Gastroesophageal sphincter (tissue), 4 donors: ENCODE measurements at regions not wholly inside any gene's neighbourhood (a gene's known extent, or its start where the extent isn't known, plus 50 kb on each side); places are given as distances from the start of the nearest gene placed in this dataset.

Source experiments
- ATAC-seq: fragments of 150-250 bp; one replicate; pipeline ENCODE4 v1.9.1; 2016; ENCODE audit warnings: mild to moderate bottlenecking, moderate library complexity
- H3K27ac ChIP-seq, 4 donors: fragments of 200-600 bp; sonication (generic) in 3 of 4; 1 replicate in 3 of 4; 2 replicates in 1 of 4; pipeline ENCODE4 v1.5.1; 2016 to 2019
- H3K27me3 ChIP-seq: fragments of 200-600 bp; sonication (generic); one replicate; pipeline ENCODE4 v1.5.1; 2019
- H3K36me3 ChIP-seq, 2 donors: fragments of 200-600 bp; sonication (generic); one replicate each; pipeline ENCODE4 v1.5.1; 2019; ENCODE audit warnings: control low read depth in 1 of 2
- H3K4me1 ChIP-seq, 3 donors: fragments of 200-600 bp; sonication (generic); 1 replicate in 2 of 3; 2 replicates in 1 of 3; pipeline ENCODE4 v1.5.1; 2016 to 2019; ENCODE audit warnings: control low read depth in 2 of 3
- H3K4me3 ChIP-seq, 2 donors: fragments of 200-600 bp; sonication (generic); one replicate each; pipeline ENCODE4 v1.5.1; 2019; ENCODE audit warnings: mild to moderate bottlenecking in 1 of 2, moderate library complexity in 1 of 2
- H3K9me3 ChIP-seq, 3 donors: fragments of 200-600 bp; sonication (generic); one replicate each; pipeline ENCODE4 v1.5.1; 2017 to 2019; ENCODE audit warnings: control low read depth in 2 of 3
- EP300 ChIP-seq: sonication (generic); formaldehyde crosslinking; IDR thresholded peaks from one replicate; pipeline ENCODE4 v1.6.1; 2017; ENCODE audit warnings: antibody characterized with exemption, mild to moderate bottlenecking
- POLR2A ChIP-seq, 2 donors: fragments of 450-650 bp; IDR thresholded peaks; one replicate each; pipeline ENCODE4 v1.6.1; 2017; ENCODE audit warnings: antibody characterized with exemption in 2 of 2, mild to moderate bottlenecking in 2 of 2, moderate library complexity in 1 of 2
- POLR2AphosphoS5 ChIP-seq: sonication (generic); formaldehyde crosslinking; IDR thresholded peaks from one replicate; pipeline ENCODE4 v1.6.1; 2017; ENCODE audit warnings: antibody characterized with exemption
- WGBS, 2 donors: methylation state at CpG; one replicate each; pipeline ENCODE4 v1.1.5; 2018; ENCODE audit warnings: low coverage in 1 of 2; 5-methylcytosine and 5-hydroxymethylcytosine counted together
- TF ChIP-seq, protein P1 (sequence below), 4 experiments: fragments of 200-600 bp in 2 of 4; fragments of 450-650 bp in 2 of 4; sonication (generic) in 1 of 4; IDR thresholded peaks; one replicate each; pipeline ENCODE4 v1.5.1; 2017 to 2019; ENCODE audit warnings: antibody characterized with exemption in 4 of 4, mild to moderate bottlenecking in 2 of 4, moderate library complexity in 2 of 4

DNA sequence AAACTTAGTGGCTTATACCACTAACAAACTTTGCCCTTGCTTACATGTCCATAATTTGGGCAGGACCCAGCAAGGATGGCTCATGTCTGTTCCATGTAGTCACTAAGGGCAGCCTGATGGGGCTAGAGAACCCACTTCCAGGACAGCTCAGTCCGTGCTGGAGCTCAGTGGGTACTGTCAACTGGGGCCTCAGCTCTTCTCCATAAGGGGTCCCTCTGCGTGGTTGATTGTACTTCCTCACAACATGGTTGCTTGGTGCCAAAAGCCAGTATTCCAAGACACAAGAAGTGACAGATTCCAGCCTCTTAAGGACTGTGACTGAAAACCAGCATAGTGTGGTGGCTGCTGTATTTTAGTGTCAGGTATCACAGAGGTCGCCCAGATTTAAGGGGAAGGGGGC is 675.2 kb downstream of the TBC1D22A start:
- H3K9me3 ChIP-seq, result peaks cover 0 to 55% (median 0%) of the 10 kb centered on the region in 3 donors
- no peak for ATAC-seq
- no peaks in the 10 kb centered on the region for H3K36me3 ChIP-seq
- 10 to 37% methylated on average over 2 of the region's 3 CpGs for WGBS, 2 donors
- H3K4me1 ChIP-seq, result no peaks in the 10 kb centered on the region
- peaks cover 39% of the 10 kb centered on the region for H3K27me3 ChIP-seq
- no peak overlapping the region for H3K4me3 ChIP-seq
- H3K27ac ChIP-seq, result no peak overlapping the region
- TF ChIP-seq POLR2A (IDR thresholded peaks at IDR 0.05) (no peak), POLR2AphosphoS5 (no peak), EP300 (no peak)
- TF ChIP-seq, protein P1, sequence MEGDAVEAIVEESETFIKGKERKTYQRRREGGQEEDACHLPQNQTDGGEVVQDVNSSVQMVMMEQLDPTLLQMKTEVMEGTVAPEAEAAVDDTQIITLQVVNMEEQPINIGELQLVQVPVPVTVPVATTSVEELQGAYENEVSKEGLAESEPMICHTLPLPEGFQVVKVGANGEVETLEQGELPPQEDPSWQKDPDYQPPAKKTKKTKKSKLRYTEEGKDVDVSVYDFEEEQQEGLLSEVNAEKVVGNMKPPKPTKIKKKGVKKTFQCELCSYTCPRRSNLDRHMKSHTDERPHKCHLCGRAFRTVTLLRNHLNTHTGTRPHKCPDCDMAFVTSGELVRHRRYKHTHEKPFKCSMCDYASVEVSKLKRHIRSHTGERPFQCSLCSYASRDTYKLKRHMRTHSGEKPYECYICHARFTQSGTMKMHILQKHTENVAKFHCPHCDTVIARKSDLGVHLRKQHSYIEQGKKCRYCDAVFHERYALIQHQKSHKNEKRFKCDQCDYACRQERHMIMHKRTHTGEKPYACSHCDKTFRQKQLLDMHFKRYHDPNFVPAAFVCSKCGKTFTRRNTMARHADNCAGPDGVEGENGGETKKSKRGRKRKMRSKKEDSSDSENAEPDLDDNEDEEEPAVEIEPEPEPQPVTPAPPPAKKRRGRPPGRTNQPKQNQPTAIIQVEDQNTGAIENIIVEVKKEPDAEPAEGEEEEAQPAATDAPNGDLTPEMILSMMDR (IDR thresholded peaks at IDR 0.05), result no peak

DNA sequence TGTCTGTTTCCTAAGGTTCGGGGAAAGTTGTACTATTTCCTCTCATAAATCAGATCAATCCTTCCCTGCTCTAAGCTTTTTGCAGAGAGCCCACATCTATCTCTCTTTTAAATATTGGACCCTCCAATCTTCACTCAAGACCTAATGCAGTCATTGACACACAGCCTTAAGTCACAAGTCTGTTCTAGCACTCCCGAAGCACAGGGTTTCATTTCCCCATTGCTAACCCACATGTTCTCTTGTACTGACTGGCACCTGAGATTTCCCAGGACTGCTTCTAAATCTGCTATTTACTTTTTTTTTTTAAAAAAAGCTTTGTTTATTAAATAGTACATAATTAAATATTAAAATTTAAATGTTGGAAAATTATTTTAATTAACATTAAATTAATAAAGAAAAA is 674.7 kb downstream of the TBC1D22A start:
- Histone ChIP-seq H3K9me3 (peaks cover 0 to 50% (median 0%) of the 10 kb centered on the region in 3 donors), H3K27me3 (peaks cover 36% of the 10 kb centered on the region), H3K27ac (no peak overlapping the region), H3K4me3 (no peak overlapping the region), H3K4me1 (no peaks in the 10 kb centered on the region), H3K36me3 (no peaks in the 10 kb centered on the region)
- no peak for ATAC-seq
- TF ChIP-seq POLR2A (IDR thresholded peaks at IDR 0.05) (no peak), POLR2AphosphoS5 (no peak), EP300 (no peak)
- TF ChIP-seq, protein P1 (IDR thresholded peaks at IDR 0.05), result no peak
- 81 to 90% methylated on average over 2 of the region's 2 CpGs for WGBS, 2 donors

DNA sequence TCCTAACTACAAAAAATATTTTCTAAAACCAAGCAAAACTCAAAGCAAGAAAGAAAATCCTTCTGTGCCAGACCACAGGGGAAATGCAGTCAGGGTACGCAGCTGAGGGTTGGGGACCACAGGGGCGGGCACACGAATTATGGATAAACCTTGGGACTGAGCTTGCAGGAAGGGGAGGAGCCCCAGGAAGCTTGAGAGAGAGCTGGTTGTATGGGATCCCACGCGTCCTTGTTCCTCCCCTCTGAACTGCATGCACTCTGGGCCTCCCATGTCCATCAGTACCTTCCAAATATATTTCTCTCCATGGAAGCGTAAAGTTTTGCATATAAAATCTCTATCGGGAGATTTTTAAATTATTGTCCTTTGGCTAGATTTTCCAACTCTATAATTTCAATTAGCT is 673.4 kb downstream of the TBC1D22A start:
- H3K4me3 ChIP-seq, result no peak overlapping the region
- no peaks in the 10 kb centered on the region for H3K36me3 ChIP-seq
- no peak for TF ChIP-seq POLR2AphosphoS5
- TF ChIP-seq EP300, result no peak
- TF ChIP-seq, protein P1 (IDR thresholded peaks at IDR 0.05), result no peak
- TF ChIP-seq POLR2A (IDR thresholded peaks at IDR 0.05), result no peak
- H3K27me3 ChIP-seq, result peaks cover 33% of the 10 kb centered on the region
- no peaks in the 10 kb centered on the region for H3K4me1 ChIP-seq
- peaks cover 0 to 43% (median 0%) of the 10 kb centered on the region in 3 donors for H3K9me3 ChIP-seq
- no peak overlapping the region for H3K27ac ChIP-seq
- 94 to 97% methylated on average over 7 of the region's 7 CpGs for WGBS, 2 donors
- no peak for ATAC-seq

DNA sequence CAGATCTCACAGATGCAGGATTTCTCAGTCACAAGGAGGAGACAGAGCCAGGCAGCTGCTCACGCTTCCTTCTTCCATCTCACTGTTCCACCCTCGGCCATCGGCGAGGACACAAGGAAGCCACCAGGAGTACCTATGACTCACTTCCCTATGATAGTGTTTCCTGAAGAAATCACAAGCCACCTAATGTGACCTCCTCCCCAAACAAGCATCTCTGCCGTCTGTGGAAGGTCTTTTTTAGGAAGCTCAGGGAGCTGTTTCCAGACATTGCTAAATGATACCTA is 672.7 kb downstream of the TBC1D22A start:
- Histone ChIP-seq H3K4me3 (no peak overlapping the region), H3K36me3 (no peaks in the 10 kb centered on the region), H3K27me3 (peaks cover 36% of the 10 kb centered on the region), H3K9me3 (peaks cover 0 to 49% (median 0%) of the 10 kb centered on the region in 3 donors), H3K4me1 (no peaks in the 10 kb centered on the region), H3K27ac (no peak overlapping the region)
- TF ChIP-seq POLR2AphosphoS5, result no peak
- no peak for TF ChIP-seq EP300
- TF ChIP-seq, protein P1 (IDR thresholded peaks at IDR 0.05), result no peak
- no peak for TF ChIP-seq POLR2A (IDR thresholded peaks at IDR 0.05)
- no peak for ATAC-seq
- WGBS, 2 donors, result 58 to 100% methylated on average over 1 to 5 of the region's 5 CpGs

DNA sequence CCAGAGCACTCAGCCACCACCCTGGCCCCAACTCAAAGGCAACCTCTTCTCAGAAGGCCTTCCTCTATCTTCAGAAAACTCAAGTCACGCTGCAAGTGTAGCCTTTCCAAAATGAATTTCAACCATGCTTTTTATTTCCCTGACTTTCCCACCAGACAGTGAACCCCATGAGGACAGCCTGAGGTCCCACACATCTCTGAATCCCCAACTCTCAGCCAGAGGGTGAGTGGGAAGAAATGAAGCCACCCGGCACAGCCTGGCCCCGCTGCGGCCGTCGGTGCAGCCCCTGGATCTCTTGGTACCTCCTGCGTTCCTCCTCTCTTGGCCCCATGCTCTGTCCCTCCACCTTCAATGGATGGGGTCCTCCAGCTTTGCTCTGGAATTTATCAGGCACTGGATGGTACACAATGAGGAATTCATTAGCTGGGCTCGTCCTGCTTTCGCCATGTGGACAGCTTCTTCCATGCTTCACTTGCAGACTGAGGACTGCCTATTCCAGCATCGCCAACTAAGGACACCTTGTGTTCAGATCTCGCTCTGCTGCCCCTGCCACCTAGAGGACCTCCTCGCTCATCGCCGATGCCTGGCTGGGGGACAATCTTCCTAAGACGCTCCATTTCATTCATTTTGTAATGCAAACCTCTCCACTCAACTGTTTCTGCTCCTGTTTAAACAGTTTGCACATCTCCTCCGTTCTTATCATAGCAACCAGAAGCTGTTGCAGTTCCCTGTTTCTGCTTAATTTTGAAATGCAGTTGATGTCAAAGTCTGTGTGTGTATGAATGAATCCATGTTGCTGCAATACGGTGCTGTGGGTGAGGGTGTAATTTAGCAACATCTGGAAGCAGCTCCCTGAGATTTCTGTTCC is 672.1 kb downstream of the TBC1D22A start:
- Histone ChIP-seq H3K4me3 (no peak overlapping the region), H3K36me3 (no peaks in the 10 kb centered on the region), H3K4me1 (no peaks in the 10 kb centered on the region), H3K27ac (no peak overlapping the region), H3K27me3 (peaks cover 35% of the 10 kb centered on the region), H3K9me3 (peaks cover 0 to 55% (median 0%) of the 10 kb centered on the region in 3 donors)
- TF ChIP-seq, protein P1 (IDR thresholded peaks at IDR 0.05), result no peak
- TF ChIP-seq EP300 (no peak), POLR2A (IDR thresholded peaks at IDR 0.05) (no peak), POLR2AphosphoS5 (no peak)
- ATAC-seq, result no peak
- WGBS, 2 donors, result 84 to 85% methylated on average over 11 to 14 of the region's 17 CpGs
